GM23248 (cell line): ENCODE measurements at regions not wholly inside any gene's neighbourhood (a gene's known extent, or its start where the extent isn't known, plus 50 kb on each side); places are given as distances from the start of the nearest gene placed in this dataset.

ENCODE experiments used
- DNase-seq: peaks from one replicate; pipeline ENCODE4 v3.0.0-alpha.2; 2015
- H2AFZ ChIP-seq: fragments of 200-600 bp; sonication (generic); 2 replicates; pipeline ENCODE4 v1.6.1; 2016; ENCODE audit warnings: antibody characterized with exemption
- H3F3A ChIP-seq: fragments of 200-600 bp; sonication (generic); 2 replicates; pipeline ENCODE4 v1.6.1; 2016; ENCODE audit warnings: mild to moderate bottlenecking, antibody characterized with exemption, mixed run types; ENCODE audit not compliant: insufficient read depth
- H3K27ac ChIP-seq: fragments of 200-600 bp; sonication (generic); 2 replicates; pipeline ENCODE4 v1.5.1; 2016; ENCODE audit warnings: mild to moderate bottlenecking
- H3K27me3 ChIP-seq: fragments of 200-600 bp; sonication (generic); replicated peaks from 2 replicates; pipeline ENCODE4 v1.6.1; 2016; ENCODE audit warnings: mild to moderate bottlenecking; ENCODE audit not compliant: insufficient read depth
- H3K36me3 ChIP-seq: fragments of 200-600 bp; sonication (generic); 2 replicates; pipeline ENCODE4 v1.6.1; 2016; ENCODE audit warnings: low read depth, mild to moderate bottlenecking
- H3K4me1 ChIP-seq: fragments of 200-600 bp; sonication (generic); 2 replicates; pipeline ENCODE4 v1.6.1; 2016; ENCODE audit warnings: mild to moderate bottlenecking; ENCODE audit not compliant: insufficient read depth
- H3K4me2 ChIP-seq: fragments of 200-600 bp; sonication (generic); one replicate; pipeline ENCODE4 v1.6.1; 2016; ENCODE audit warnings: mild to moderate bottlenecking; ENCODE audit not compliant: unreplicated experiment
- H3K4me3 ChIP-seq: fragments of 200-600 bp; sonication (generic); 2 replicates; pipeline ENCODE4 v1.5.1; 2016; ENCODE audit warnings: mild to moderate bottlenecking
- H3K79me2 ChIP-seq: fragments of 200-600 bp; sonication (generic); 2 replicates; pipeline ENCODE4 v1.6.1; 2016; ENCODE audit warnings: mild to moderate bottlenecking; ENCODE audit not compliant: insufficient read depth
- H3K9ac ChIP-seq: fragments of 200-600 bp; sonication (generic); 2 replicates; pipeline ENCODE4 v1.6.1; 2016; ENCODE audit warnings: mild to moderate bottlenecking
- H3K9me2 ChIP-seq: fragments of 200-600 bp; sonication (generic); 2 replicates; pipeline ENCODE4 v1.6.1; 2016; ENCODE audit warnings: mixed run types, mild to moderate bottlenecking, moderate library complexity; ENCODE audit not compliant: insufficient read depth
- H3K9me3 ChIP-seq: fragments of 200-600 bp; sonication (generic); one replicate; pipeline ENCODE4 v1.6.1; 2017; ENCODE audit warnings: low read depth
- H4K20me1 ChIP-seq: fragments of 200-600 bp; sonication (generic); 2 replicates; pipeline ENCODE4 v1.6.0; 2016; ENCODE audit not compliant: insufficient read depth
- EZH2 ChIP-seq: fragments of 200-600 bp; sonication (generic); IDR thresholded peaks from 2 replicates; pipeline ENCODE4 v1.6.1; 2018; ENCODE audit warnings: antibody characterized with exemption, mild to moderate bottlenecking; ENCODE audit not compliant: insufficient read depth, poor library complexity, severe bottlenecking
- EZH2phosphoT487 ChIP-seq: fragments of 200-600 bp; sonication (generic); IDR thresholded peaks from 2 replicates; pipeline ENCODE4 v1.6.1; 2018; ENCODE audit warnings: antibody characterized with exemption, moderate library complexity, mild to moderate bottlenecking, low read depth; ENCODE audit not compliant: insufficient read depth
- WGBS, 2 experiments: methylation state at CpG; one replicate each; pipeline ENCODE4 v1.1.6; 2015 to 2017; ENCODE audit warnings: low lambda C conversion rate in 2 of 2, low coverage in 1 of 2; ENCODE audit errors: missing lambda C conversion rate in 2 of 2; 5-methylcytosine and 5-hydroxymethylcytosine counted together
- in situ Hi-C: fragments of 300-500 bp; cut with MboI; formaldehyde crosslinking; loops from 2 replicates; pipeline ENCODE4 v1.15.0; 2020

DNA sequence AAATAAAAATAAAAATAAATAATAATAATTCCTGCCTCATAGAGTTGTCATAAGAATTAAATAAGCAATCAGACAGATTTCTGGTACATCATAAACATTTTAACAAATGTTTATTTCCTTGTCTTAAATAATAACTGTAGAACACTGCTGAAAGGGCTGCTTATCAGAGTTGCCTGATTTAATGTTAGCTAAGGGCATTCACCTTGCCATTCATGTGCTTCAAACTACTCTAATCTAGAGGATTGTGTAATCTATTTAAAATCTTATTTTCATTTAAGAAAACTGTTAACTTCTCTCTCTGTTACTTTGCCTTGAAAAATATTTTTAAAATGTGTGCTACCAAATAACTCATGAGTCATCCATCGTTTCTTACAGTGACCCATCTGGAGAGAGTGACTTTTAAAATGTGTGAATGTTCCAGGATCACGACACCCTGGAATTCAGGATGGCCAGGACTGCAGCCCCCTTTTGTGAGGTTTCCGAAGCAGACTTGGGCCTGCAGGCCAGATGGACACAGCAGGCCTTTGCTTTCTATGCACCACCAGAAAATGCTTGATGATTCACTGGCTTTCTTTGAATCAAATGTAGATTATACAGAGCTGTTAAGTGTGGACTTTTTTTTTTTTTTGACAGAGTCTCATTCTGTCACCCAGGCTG, 109.1 kb upstream of the TNS3 start:
- H3K9me2 ChIP-seq, result no peaks in the 10 kb centered on the region
- WGBS, 2 experiments, result 0 to 3% methylated on average over 3 of the region's 3 CpGs
- H3F3A ChIP-seq, result no peaks in the 10 kb centered on the region
- peak overlapping the region; percentile 25 for H3K27ac ChIP-seq
- peak; percentile 69 for DNase-seq
- TF ChIP-seq EZH2phosphoT487 (no peak), EZH2 (no peak)
- H3K27me3 ChIP-seq, result no peaks in the 10 kb centered on the region
- no peaks in the 10 kb centered on the region for H4K20me1 ChIP-seq
- in situ Hi-C loops, result no loop called here
- H3K9me3 ChIP-seq, result no peaks in the 10 kb centered on the region
- H3K4me1 ChIP-seq, result peaks cover 15% of the 10 kb centered on the region
- H3K36me3 ChIP-seq, result no peaks in the 10 kb centered on the region
- peak overlapping the region; percentile 31 for H2AFZ ChIP-seq
- H3K79me2 ChIP-seq, result no peaks in the 10 kb centered on the region
- H3K4me2 ChIP-seq, result peak overlapping the region; percentile 6
- peak overlapping the region; percentile 60 for H3K9ac ChIP-seq
- no peak overlapping the region for H3K4me3 ChIP-seq

DNA sequence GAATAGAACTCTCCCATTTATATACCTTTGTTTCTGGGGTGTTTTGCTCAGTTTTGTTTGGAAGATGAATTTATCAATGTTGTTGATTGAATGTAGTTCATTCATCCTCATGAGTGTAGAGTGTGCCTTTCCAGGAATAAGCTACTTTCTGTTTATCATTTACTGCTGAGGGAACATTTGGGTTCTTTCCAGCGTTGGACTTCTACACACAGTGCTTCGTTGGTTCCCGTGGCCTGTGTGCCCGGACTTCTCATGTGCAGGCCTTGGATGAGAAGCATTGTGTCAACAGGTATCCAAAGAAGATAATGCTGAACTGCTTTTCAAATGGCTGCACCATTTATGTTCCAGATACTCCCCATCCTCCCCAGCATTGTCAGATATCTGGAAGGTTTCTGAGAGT, 107.6 kb upstream of the TNS3 start:
- Histone ChIP-seq H3F3A (no peaks in the 10 kb centered on the region), H2AFZ (no peak overlapping the region; the same call in 1 of the 2 replicates), H3K9ac (no peak overlapping the region), H3K36me3 (no peaks in the 10 kb centered on the region), H3K27ac (no peak overlapping the region), H3K9me3 (no peaks in the 10 kb centered on the region), H3K9me2 (no peaks in the 10 kb centered on the region), H3K4me1 (peaks cover 15% of the 10 kb centered on the region), H3K4me3 (no peak overlapping the region), H4K20me1 (no peaks in the 10 kb centered on the region), H3K4me2 (no peak overlapping the region), H3K79me2 (no peaks in the 10 kb centered on the region), H3K27me3 (no peaks in the 10 kb centered on the region)
- in situ Hi-C loops, result no loop called here
- DNase-seq, result no peak
- TF ChIP-seq EZH2phosphoT487 (no peak), EZH2 (no peak)
- WGBS, 2 experiments, result 33 to 35% methylated on average over 4 of the region's 4 CpGs

DNA sequence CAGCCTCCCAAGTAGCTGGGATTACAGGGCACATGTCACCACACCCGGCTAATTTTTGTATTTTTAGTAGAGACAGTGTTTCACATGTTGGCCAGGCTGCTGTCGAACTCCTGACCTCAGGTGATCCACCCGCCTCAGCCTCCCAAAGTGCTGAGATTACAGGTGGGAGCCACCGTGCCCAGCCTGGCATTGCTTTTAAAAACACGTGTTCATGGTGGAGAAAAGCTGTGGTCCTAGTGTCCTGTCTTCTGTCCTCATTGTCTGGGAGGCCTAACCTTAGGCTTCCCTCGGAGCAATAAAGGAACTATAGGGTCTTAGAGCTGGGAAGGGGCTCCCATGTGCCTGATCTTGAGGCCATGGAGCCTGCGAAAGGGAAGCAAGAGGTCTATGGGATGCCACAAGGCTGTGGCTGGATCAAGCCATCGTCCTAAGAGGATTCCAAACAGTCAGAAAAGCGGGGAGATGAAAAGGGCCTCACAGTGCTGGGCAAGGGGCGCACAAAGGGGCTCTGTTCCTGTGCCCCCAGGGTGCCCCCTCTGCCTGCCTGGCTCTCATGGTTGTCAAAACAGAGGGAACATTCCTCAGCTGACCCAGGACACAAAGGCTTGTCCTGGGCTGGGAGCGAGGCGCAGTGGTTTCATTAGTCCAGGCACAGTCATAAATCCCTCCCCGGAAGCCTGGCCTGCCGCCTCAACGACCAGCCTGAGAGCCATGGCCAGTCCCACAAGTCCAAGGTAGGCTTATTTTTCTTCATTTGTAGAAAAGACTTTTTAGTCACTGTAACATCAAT, 106.6 kb upstream of the TNS3 start:
- H3K4me3 ChIP-seq, result no peak overlapping the region
- H3K9me2 ChIP-seq, result no peaks in the 10 kb centered on the region
- no peaks in the 10 kb centered on the region for H3F3A ChIP-seq
- no peak overlapping the region for H2AFZ ChIP-seq
- H3K4me1 ChIP-seq, result peaks cover 15% of the 10 kb centered on the region
- TF ChIP-seq EZH2phosphoT487 (no peak), EZH2 (no peak)
- in situ Hi-C loops, result no loop called here
- no peak overlapping the region for H3K4me2 ChIP-seq
- H3K36me3 ChIP-seq, result no peaks in the 10 kb centered on the region
- no peaks in the 10 kb centered on the region for H3K79me2 ChIP-seq
- WGBS, 2 experiments, result 94 to 96% methylated on average over 15 of the region's 15 CpGs
- H4K20me1 ChIP-seq, result no peaks in the 10 kb centered on the region
- DNase-seq, result no peak
- no peak overlapping the region for H3K9ac ChIP-seq
- no peaks in the 10 kb centered on the region for H3K9me3 ChIP-seq
- H3K27me3 ChIP-seq, result no peaks in the 10 kb centered on the region
- no peak overlapping the region for H3K27ac ChIP-seq

DNA sequence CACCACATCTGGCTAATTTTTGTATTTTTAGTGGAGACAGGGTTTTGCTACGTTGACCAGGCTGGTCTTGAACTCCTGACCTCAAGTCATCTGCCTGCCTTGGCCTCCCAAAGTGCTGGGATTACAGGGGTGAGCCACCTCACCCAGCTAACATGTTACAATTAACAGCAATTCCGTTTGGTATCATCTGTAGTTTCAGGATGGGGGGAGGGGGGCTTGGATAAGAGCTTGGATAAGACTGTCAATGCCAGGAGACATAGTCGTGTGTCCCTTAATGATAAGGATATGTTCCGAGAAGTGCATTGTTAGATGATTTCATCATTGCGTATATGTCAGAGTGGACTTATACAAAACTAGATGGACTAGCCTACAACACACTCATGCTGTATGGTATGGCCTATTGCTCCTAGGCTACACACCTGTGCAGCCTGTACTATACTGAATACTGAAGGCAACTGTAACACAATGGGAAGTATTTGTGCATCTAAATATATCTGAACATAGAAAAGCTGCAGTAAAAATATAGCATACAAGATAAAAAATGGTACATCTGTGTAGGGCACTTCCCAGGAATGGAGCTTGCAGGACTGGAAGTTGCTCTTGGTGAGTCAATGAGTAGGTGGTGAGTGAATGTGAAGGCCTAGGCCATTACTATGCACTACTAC, 103.9 kb upstream of the TNS3 start:
- H2AFZ ChIP-seq, result no peak overlapping the region
- in situ Hi-C loops, result no loop called here
- H3K4me2 ChIP-seq, result no peak overlapping the region
- H3K4me1 ChIP-seq, result peaks cover 4% of the 10 kb centered on the region
- H3K27me3 ChIP-seq, result no peaks in the 10 kb centered on the region
- H3K27ac ChIP-seq, result no peak overlapping the region
- TF ChIP-seq EZH2phosphoT487, result no peak
- no peak for TF ChIP-seq EZH2
- no peak overlapping the region for H3K9ac ChIP-seq
- H4K20me1 ChIP-seq, result no peaks in the 10 kb centered on the region
- peak; percentile 67 for DNase-seq
- WGBS, 2 experiments, result 81 to 82% methylated on average over 5 of the region's 5 CpGs
- no peaks in the 10 kb centered on the region for H3K36me3 ChIP-seq
- no peaks in the 10 kb centered on the region for H3K79me2 ChIP-seq
- no peaks in the 10 kb centered on the region for H3K9me3 ChIP-seq
- H3K4me3 ChIP-seq, result no peak overlapping the region
- H3K9me2 ChIP-seq, result no peaks in the 10 kb centered on the region
- no peaks in the 10 kb centered on the region for H3F3A ChIP-seq
